Smooth muscle cell (in vitro differentiated cells): ENCODE measurements at regions not wholly inside any gene's neighbourhood (a gene's known extent, or its start where the extent isn't known, plus 50 kb on each side); places are given as distances from the start of the nearest gene placed in this dataset.

Experiments used
- DNase-seq: peaks from one replicate; lab custom pipeline; 2025; ENCODE audit not compliant: unreplicated experiment; lab: John Stamatoyannopoulos, UW
- H2AFZ ChIP-seq: fragments of 200-600 bp; sonication (generic); 2 replicates; pipeline ENCODE4 v1.6.0; 2016; ENCODE audit warnings: antibody characterized with exemption, low read depth, mild to moderate bottlenecking
- H3F3A ChIP-seq: fragments of 200-600 bp; sonication (generic); 2 replicates; pipeline ENCODE4 v1.6.0; 2017; ENCODE audit warnings: antibody characterized with exemption, low read depth
- H3K27ac ChIP-seq: fragments of 200-600 bp; sonication (generic); 2 replicates; pipeline ENCODE4 v1.5.1; 2016; ENCODE audit warnings: low read depth, mild to moderate bottlenecking
- H3K27me3 ChIP-seq: fragments of 200-600 bp; sonication (generic); 2 replicates; pipeline ENCODE4 v1.6.1; 2016; ENCODE audit warnings: low read depth, mild to moderate bottlenecking
- H3K36me3 ChIP-seq: fragments of 200-600 bp; sonication (generic); 2 replicates; pipeline ENCODE4 v1.5.1; 2016; ENCODE audit warnings: low read depth
- H3K4me1 ChIP-seq: fragments of 200-600 bp; sonication (generic); 2 replicates; pipeline ENCODE4 v1.5.1; 2016; ENCODE audit warnings: low read depth
- H3K4me2 ChIP-seq: fragments of 200-600 bp; sonication (generic); 2 replicates; pipeline ENCODE4 v1.6.0; 2016; ENCODE audit warnings: mild to moderate bottlenecking
- H3K4me3 ChIP-seq: fragments of 200-600 bp; sonication (generic); 2 replicates; pipeline ENCODE4 v1.5.1; 2016; ENCODE audit warnings: mild to moderate bottlenecking
- H3K79me2 ChIP-seq: fragments of 200-600 bp; sonication (generic); 2 replicates; pipeline ENCODE4 v1.6.0; 2016; ENCODE audit warnings: low read depth, mild to moderate bottlenecking
- H3K9ac ChIP-seq: fragments of 200-600 bp; sonication (generic); 2 replicates; pipeline ENCODE4 v1.6.0; 2016; ENCODE audit warnings: low read depth
- H3K9me3 ChIP-seq: fragments of 200-600 bp; sonication (generic); replicated peaks from 2 replicates; pipeline ENCODE4 v1.5.1; 2016; ENCODE audit warnings: low read depth
- H4K20me1 ChIP-seq: fragments of 200-600 bp; sonication (generic); 2 replicates; pipeline ENCODE4 v1.6.0; 2016; ENCODE audit warnings: low read depth
- CTCF ChIP-seq: fragments of 200-600 bp; sonication (generic); IDR thresholded peaks from 2 replicates; pipeline ENCODE4 v1.5.1; 2017; ENCODE audit warnings: borderline replicate concordance, mild to moderate bottlenecking, antibody characterized with exemption; ENCODE audit not compliant: insufficient read depth, poor library complexity, severe bottlenecking
- WGBS: methylation state at CpG from one replicate; pipeline ENCODE4 v1.1.7; 2016; ENCODE audit warnings: low lambda C conversion rate; 5-methylcytosine and 5-hydroxymethylcytosine counted together

GRCh38 chr6:1544000-1544399, 65.7 kb upstream of the FOXC1 start:
- H3K27me3 ChIP-seq = no peaks in the 10 kb centered on the region
- no peaks in the 10 kb centered on the region for H3F3A ChIP-seq
- H3K36me3 ChIP-seq = no peaks in the 10 kb centered on the region
- WGBS = 96% methylated on average over 2 of the region's 3 CpGs
- H3K4me3 ChIP-seq = no peak overlapping the region
- no peak overlapping the region for H3K4me2 ChIP-seq
- no peaks in the 10 kb centered on the region for H3K4me1 ChIP-seq
- DNase-seq = no peak
- no peaks in the 10 kb centered on the region for H3K9me3 ChIP-seq
- no peak overlapping the region for H2AFZ ChIP-seq
- H3K79me2 ChIP-seq = no peaks in the 10 kb centered on the region
- H4K20me1 ChIP-seq = no peaks in the 10 kb centered on the region
- TF ChIP-seq CTCF = no peak
- no peak overlapping the region for H3K27ac ChIP-seq
- H3K9ac ChIP-seq = no peak overlapping the region

- H3K9me3 ChIP-seq = no peaks in the 10 kb centered on the region
- WGBS = 93% methylated on average over 2 of the region's 2 CpGs
- no peaks in the 10 kb centered on the region for H3K79me2 ChIP-seq
- no peaks in the 10 kb centered on the region for H3F3A ChIP-seq
- H2AFZ ChIP-seq = no peak overlapping the region
- no peaks in the 10 kb centered on the region for H4K20me1 ChIP-seq
- TF ChIP-seq CTCF = no peak
- H3K4me2 ChIP-seq = no peak overlapping the region
- no peaks in the 10 kb centered on the region for H3K27me3 ChIP-seq
- no peak overlapping the region for H3K27ac ChIP-seq
- H3K9ac ChIP-seq = no peak overlapping the region
- DNase-seq = no peak
- H3K36me3 ChIP-seq = no peaks in the 10 kb centered on the region
- H3K4me3 ChIP-seq = no peak overlapping the region
- H3K4me1 ChIP-seq = no peaks in the 10 kb centered on the region
These were observed 65.1 kb upstream of the FOXC1 start for GRCh38 chr6:1544603-1545002.

- Histone ChIP-seq H3K4me1 (no peaks in the 10 kb centered on the region), H3K27ac (no peak overlapping the region), H4K20me1 (no peaks in the 10 kb centered on the region), H3K79me2 (no peaks in the 10 kb centered on the region), H3K4me3 (no peak overlapping the region), H3K36me3 (no peaks in the 10 kb centered on the region), H2AFZ (no peak overlapping the region), H3K4me2 (no peak overlapping the region), H3K27me3 (no peaks in the 10 kb centered on the region), H3F3A (no peaks in the 10 kb centered on the region), H3K9me3 (no peaks in the 10 kb centered on the region), H3K9ac (no peak overlapping the region)
- no peak for TF ChIP-seq CTCF
- WGBS = 93% methylated on average over 12 of the region's 12 CpGs
- no peak for DNase-seq
These were observed 64.1 kb upstream of the FOXC1 start for GRCh38 chr6:1545654-1546053.

- no peak overlapping the region for H3K27ac ChIP-seq
- H3K4me2 ChIP-seq = no peak overlapping the region
- no peak overlapping the region for H3K4me3 ChIP-seq
- no peaks in the 10 kb centered on the region for H3K36me3 ChIP-seq
- DNase-seq = no peak
- no peak for TF ChIP-seq CTCF
- no peaks in the 10 kb centered on the region for H3K79me2 ChIP-seq
- no peaks in the 10 kb centered on the region for H3K4me1 ChIP-seq
- WGBS = 93% methylated on average over 8 of the region's 8 CpGs
- no peaks in the 10 kb centered on the region for H4K20me1 ChIP-seq
- no peaks in the 10 kb centered on the region for H3F3A ChIP-seq
- H3K9ac ChIP-seq = no peak overlapping the region
- no peak overlapping the region for H2AFZ ChIP-seq
- H3K9me3 ChIP-seq = no peaks in the 10 kb centered on the region
- H3K27me3 ChIP-seq = no peaks in the 10 kb centered on the region
These were observed 61.9 kb upstream of the FOXC1 start for GRCh38 chr6:1547785-1548184.
